GM21447 (cell line): ENCODE measurements at regions not wholly inside any gene's neighbourhood (a gene's known extent, or its start where the extent isn't known, plus 50 kb on each side); places are given as distances from the start of the nearest gene placed in this dataset.

Source experiments
- ATAC-seq: cut with Tn5 transposase; IDR thresholded peaks from one replicate; pipeline ENCODE4 v1.9.1; 2021; ENCODE audit not compliant: unreplicated experiment

DNA sequence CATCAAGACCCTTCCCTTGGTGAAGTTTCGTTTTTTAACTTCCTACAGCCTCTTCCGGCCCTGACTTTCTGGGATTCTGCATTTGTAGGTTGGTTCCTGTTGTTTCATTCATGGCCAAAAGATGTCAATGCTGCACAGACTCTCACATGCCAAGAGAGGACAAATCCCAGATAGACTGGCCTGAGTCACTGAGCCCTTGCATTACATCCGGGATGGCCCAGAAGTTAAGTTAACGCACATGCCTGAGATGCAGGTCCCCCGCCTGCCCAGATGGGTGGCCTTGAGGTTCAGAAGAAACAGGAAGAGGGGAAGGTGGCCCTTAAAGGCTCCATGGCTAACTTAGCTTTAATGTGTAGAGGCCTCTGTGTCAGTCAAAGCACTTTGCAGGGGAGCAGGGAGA is 51.6 kb upstream of the SRGAP3 start:
- ATAC-seq = no peak

DNA sequence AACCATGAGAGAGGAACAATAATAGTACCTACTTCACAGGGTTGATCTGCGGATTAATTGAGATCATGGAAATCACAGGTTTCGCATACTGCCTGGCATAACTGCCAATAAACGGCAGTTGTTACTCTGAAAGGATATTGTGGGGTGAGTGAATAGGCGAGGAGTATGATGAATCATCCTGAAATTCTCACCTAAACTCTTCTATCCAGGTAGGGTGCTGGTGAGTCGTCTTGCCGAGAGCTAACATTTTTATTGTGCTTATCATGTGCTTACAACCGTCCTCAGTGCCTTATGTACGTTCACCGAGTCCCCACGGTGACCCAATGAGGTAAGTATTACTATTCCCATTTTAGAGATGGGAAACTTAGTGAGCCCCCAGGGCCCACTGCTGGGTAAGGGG is 52.4 kb upstream of the SRGAP3 start:
- ATAC-seq = no peak

DNA sequence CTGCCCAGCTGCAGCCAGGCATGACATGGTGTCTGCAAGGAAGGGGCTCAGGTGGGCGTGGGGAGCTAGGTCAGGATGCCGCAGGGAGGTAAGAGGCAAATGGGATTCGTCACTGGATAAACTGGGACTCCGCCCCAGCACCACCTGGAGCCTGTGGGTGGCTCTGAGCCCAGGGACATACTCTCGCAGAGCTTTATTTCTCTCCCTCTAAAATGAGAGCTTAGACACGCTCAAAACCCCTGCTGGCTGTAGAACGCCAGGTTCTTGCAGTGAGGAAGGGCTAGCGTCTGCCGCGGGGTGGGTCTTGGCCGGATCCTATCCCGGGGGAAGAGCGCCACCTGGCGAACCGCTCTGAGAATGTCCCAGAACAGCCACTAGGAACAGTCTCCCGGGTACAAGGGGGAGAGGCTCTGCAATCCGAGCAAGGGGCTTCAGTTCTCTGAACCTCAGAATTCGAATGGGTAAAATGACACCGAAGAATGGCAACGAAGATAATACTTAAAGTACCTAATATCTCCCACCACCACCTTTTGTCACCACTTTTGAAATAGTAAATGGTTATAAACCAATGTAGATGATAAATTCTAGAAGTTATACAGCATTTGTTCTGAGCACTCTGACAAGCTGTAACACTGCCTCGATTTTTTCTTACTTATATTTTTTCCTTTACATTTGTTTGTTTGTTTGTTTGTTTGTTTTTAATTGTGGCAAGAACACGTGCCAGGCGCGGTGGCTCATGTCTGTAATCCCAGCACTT is 53.2 kb upstream of the SRGAP3 start:
- peak; percentile 91 for ATAC-seq

GRCh38 chr3:9308298-9308990 is 54.4 kb upstream of the THUMPD3 start:
- ATAC-seq = no peak

DNA sequence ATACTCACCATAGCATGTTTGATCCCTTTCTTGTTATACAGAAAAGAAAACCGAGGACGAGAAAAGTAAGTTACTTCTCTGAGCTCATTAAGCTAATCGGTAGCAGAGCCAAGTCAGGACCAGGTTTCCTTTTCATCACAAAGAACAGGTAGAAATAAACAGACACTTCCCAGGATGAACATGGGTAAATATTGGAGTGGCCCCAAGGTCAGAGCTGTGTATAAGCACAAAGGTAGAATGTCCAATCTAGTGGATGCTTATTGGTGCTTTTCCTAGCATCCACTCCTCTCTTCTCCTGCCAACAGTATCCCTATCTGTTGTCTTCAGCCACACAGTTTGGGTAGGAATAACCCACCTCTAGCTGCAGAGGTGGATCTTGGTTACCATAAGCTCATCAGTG is 52.8 kb upstream of the THUMPD3 start:
- ATAC-seq = no peak

DNA sequence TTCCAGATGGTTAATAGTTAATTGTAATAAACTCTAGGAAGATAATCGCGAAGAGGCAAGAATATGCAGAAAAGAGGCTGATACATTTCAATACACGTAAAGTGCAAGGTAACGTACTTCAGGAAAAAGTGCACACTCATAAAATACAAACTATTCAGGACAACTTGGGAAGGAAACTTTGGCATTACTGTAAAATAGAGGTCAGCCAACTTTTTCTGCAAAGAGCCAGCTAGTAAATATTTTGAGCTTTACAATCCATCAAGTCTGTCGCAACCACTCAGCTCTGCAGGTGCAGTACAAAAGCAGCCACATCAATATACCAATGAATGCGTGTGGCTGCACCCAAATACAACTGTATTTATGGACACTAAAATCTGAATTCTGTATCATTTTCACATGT is 51.6 kb upstream of the THUMPD3 start:
- no peak for ATAC-seq
